ENCODE measurements at regions not wholly inside any gene's neighbourhood (a gene's known extent, or its start where the extent isn't known, plus 50 kb on each side); places are given as distances from the start of the nearest gene placed in this dataset.

DNA sequence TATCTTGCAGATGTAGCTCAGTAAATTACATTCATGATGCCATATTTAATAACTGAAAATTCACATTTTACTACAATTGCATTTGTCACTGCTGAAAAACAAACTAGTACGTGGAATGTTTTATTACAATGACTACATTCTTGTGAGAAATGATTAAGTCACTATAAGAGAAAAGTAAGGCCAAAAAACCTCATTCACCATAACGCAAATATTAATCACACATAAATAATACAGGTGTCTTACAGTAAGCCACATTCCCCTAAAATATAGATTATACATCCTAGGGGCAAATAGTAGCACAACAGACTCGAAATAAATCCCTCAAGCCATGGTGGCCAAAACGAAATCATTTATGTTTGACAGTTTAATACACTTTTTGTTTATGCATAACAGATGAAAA, 460.6 kb downstream of the NR4A2 start:
- H3K27me3 ChIP-seq (ENCODE audit: control insufficient read depth in 2 of 2, insufficient read depth in 2 of 2, low read length in 2 of 2): no peaks in the 10 kb centered on the region
- no TSS peak for BruUV-seq (replicated peaks)
- H3K79me2 ChIP-seq (ENCODE audit: control insufficient read depth, insufficient read depth, low read length): no peaks in the 10 kb centered on the region
- H3K27ac ChIP-seq (ENCODE audit: insufficient read depth, low read depth, low read length): no peak overlapping the region
- no peak overlapping the region for H3K4me2 ChIP-seq (ENCODE audit: insufficient read depth, low read length)
- H3K9me3 ChIP-seq (replicated peaks; ENCODE audit: control insufficient read depth, insufficient read depth, low read length): no peaks in the 10 kb centered on the region
- TF ChIP-seq POLR2A (IDR thresholded peaks at IDR 0.05; ENCODE audit: low read depth, low read length): no peak
- TF ChIP-seq, protein P1, sequence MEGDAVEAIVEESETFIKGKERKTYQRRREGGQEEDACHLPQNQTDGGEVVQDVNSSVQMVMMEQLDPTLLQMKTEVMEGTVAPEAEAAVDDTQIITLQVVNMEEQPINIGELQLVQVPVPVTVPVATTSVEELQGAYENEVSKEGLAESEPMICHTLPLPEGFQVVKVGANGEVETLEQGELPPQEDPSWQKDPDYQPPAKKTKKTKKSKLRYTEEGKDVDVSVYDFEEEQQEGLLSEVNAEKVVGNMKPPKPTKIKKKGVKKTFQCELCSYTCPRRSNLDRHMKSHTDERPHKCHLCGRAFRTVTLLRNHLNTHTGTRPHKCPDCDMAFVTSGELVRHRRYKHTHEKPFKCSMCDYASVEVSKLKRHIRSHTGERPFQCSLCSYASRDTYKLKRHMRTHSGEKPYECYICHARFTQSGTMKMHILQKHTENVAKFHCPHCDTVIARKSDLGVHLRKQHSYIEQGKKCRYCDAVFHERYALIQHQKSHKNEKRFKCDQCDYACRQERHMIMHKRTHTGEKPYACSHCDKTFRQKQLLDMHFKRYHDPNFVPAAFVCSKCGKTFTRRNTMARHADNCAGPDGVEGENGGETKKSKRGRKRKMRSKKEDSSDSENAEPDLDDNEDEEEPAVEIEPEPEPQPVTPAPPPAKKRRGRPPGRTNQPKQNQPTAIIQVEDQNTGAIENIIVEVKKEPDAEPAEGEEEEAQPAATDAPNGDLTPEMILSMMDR (IDR thresholded peaks at IDR 0.05; ENCODE audit: extremely low read depth in 1 of 2, insufficient read depth in 1 of 2, low read depth in 1 of 2, low read length in 2 of 2): no peak
- TF ChIP-seq POLR2AphosphoS5 (IDR thresholded peaks at IDR 0.05; ENCODE audit: insufficient read depth, low read depth, low read length): no peak
- TF ChIP-seq MAX (IDR thresholded peaks at IDR 0.05; ENCODE audit: insufficient read depth, insufficient read length): no peak
- TF ChIP-seq MYC (IDR thresholded peaks at IDR 0.05; ENCODE audit: low read depth, low read length): no peak
- no peak for TF ChIP-seq JUN (IDR thresholded peaks at IDR 0.05; ENCODE audit: borderline replicate concordance, insufficient read depth, insufficient read length, low read depth)
- TF ChIP-seq GATA2 (IDR thresholded peaks at IDR 0.05; ENCODE audit: insufficient read depth, insufficient read length, low read depth, low read length): no peak
- TF ChIP-seq FOS (IDR thresholded peaks at IDR 0.05; ENCODE audit: borderline replicate concordance, insufficient read depth, low read length): no peak
- TF ChIP-seq EZH2 (IDR thresholded peaks at IDR 0.05; ENCODE audit: borderline replicate concordance, low read depth, low read length, severe bottlenecking): no peak
- H3K36me3 ChIP-seq (ENCODE audit: control insufficient read depth in 2 of 2, extremely low read depth in 1 of 2, insufficient read depth in 2 of 2, low read length in 2 of 2): no peaks in the 10 kb centered on the region
- no peak overlapping the region for H3K9ac ChIP-seq (replicated peaks; ENCODE audit: extremely low read depth, insufficient read depth, low read length)
- no peaks in the 10 kb centered on the region for H3K9me1 ChIP-seq (replicated peaks; ENCODE audit: control insufficient read depth, extremely low read depth, insufficient read depth, low read length)
- no peaks in the 10 kb centered on the region for H3K4me1 ChIP-seq (ENCODE audit: control insufficient read depth, extremely low read depth, insufficient read depth, low read length)
- FAIRE-seq: no peak
- H3K4me3 ChIP-seq (replicated peaks in 1 of 3; ENCODE audit: insufficient read depth in 1 of 3, low read depth in 1 of 3, low read length in 3 of 3): no peak overlapping the region
- POLR2A ChIA-PET: no interaction called here
- no peaks in the 10 kb centered on the region for H4K20me1 ChIP-seq (replicated peaks; ENCODE audit: control insufficient read depth, extremely low read depth, insufficient read depth, low read length)
- intact Hi-C loops (cut with micrococcal nuclease): no loop called here
- no peak for DNase-seq (ENCODE audit: low read depth, low spot score)
- dilution Hi-C loops (cut with MboI; ENCODE audit: extremely low pct_ligation_motif_present, low sequenced_read_pairs): no loop called here
- CTCF ChIA-PET: no interaction called here
- H2AFZ ChIP-seq (ENCODE audit: low read depth, low read length): no peak overlapping the region
